CD14-positive monocyte (primary cell): ENCODE measurements at regions not wholly inside any gene's neighbourhood (a gene's known extent, or its start where the extent isn't known, plus 50 kb on each side); places are given as distances from the start of the nearest gene placed in this dataset.
"Not testable (repeated sequence)": the region's sequence is repeated elsewhere in the genome, so short reads cannot be mapped to it uniquely, and the experiment has no call there.

ENCODE experiments used
- DNase-seq, 3 donors: peaks; one replicate each; pipeline ENCODE4 v3.0.0-alpha.2; 2011 to 2022
- H2AFZ ChIP-seq: 2 replicates; pipeline ENCODE4 v1.6.0; 2012; ENCODE audit warnings: mild to moderate bottlenecking, low read depth, low read length, inconsistent platforms; ENCODE audit not compliant: insufficient read depth, poor library complexity, severe bottlenecking
- H3K27ac ChIP-seq, 2 donors: 1 replicate in 1 of 2; 2 replicates in 1 of 2; pipeline ENCODE4 v1.5.1; 2012 to 2013; ENCODE audit warnings: low read length in 2 of 2, control low read depth in 1 of 2, inconsistent platforms in 1 of 2, low read depth in 1 of 2, mild to moderate bottlenecking in 1 of 2
- H3K27me3 ChIP-seq, 2 donors: one replicate each; pipeline versions ENCODE4 v1.6.0 to v1.6.1; 2011 to 2013; ENCODE audit warnings: low read length in 2 of 2; ENCODE audit not compliant: control insufficient read depth in 2 of 2, insufficient read depth in 2 of 2
- H3K36me3 ChIP-seq, 2 donors: replicated peaks in 1 of 2; 1 replicate in 1 of 2; 2 replicates in 1 of 2; pipeline versions ENCODE4 v1.5.1 to v1.6.1; 2012 to 2013; ENCODE audit warnings: low read length in 2 of 2, control low read depth in 1 of 2, inconsistent platforms in 1 of 2, mild to moderate bottlenecking in 1 of 2; ENCODE audit not compliant: insufficient read depth in 2 of 2, control insufficient read depth in 1 of 2
- H3K4me1 ChIP-seq, 2 donors: 1 replicate in 1 of 2; 2 replicates in 1 of 2; pipeline versions ENCODE4 v1.5.1 to v1.6.1; 2012 to 2013; ENCODE audit warnings: low read length in 2 of 2, control low read depth in 1 of 2, inconsistent platforms in 1 of 2, mild to moderate bottlenecking in 1 of 2, moderate library complexity in 1 of 2; ENCODE audit not compliant: insufficient read depth in 2 of 2, control insufficient read depth in 1 of 2
- H3K4me2 ChIP-seq: replicated peaks from 2 replicates; pipeline ENCODE3; 2012; ENCODE audit warnings: low read length, moderate library complexity, mild to moderate bottlenecking; ENCODE audit not compliant: poor library complexity, severe bottlenecking; ENCODE audit errors: extremely low read depth
- H3K4me3 ChIP-seq, 3 experiments: fragments of 200-600 bp in 1 of 3; sonication (generic) in 1 of 3; replicated peaks in 1 of 3; 1 replicate in 2 of 3; 2 replicates in 1 of 3; pipeline ENCODE4 v1.5.1; 2011 to 2013; ENCODE audit warnings: low read length in 3 of 3, mild to moderate bottlenecking in 3 of 3, control low read depth in 2 of 3, low read depth in 2 of 3, inconsistent platforms in 1 of 3, moderate library complexity in 1 of 3
- H3K79me2 ChIP-seq: 2 replicates; pipeline ENCODE4 v1.6.0; 2012; ENCODE audit warnings: mild to moderate bottlenecking, control low read depth, inconsistent platforms, low read length, moderate library complexity; ENCODE audit not compliant: insufficient read depth
- H3K9ac ChIP-seq: 2 replicates; pipeline ENCODE4 v1.6.0; 2017; ENCODE audit warnings: low read length, mild to moderate bottlenecking; ENCODE audit not compliant: insufficient read depth, poor library complexity, severe bottlenecking
- H3K9me3 ChIP-seq, 2 donors: replicated peaks in 1 of 2; 1 replicate in 1 of 2; 2 replicates in 1 of 2; pipeline versions ENCODE4 v1.5.1 to v1.6.1; 2012 to 2013; ENCODE audit warnings: low read length in 2 of 2, control low read depth in 1 of 2; ENCODE audit not compliant: control insufficient read depth in 1 of 2, insufficient read depth in 1 of 2
- H4K20me1 ChIP-seq: 2 replicates; pipeline ENCODE4 v1.6.0; 2012; ENCODE audit warnings: mild to moderate bottlenecking, low read length, control low read depth, moderate library complexity; ENCODE audit not compliant: insufficient read depth
- H3K27ac Mint-ChIP-seq, 7 donors: one replicate each; pipeline ENCODE4 v1.8.0; 2020; ENCODE audit warnings: mild to moderate bottlenecking in 7 of 7, mixed read lengths in 7 of 7, moderate library complexity in 6 of 7, inconsistent platforms in 2 of 7
- H3K27me3 Mint-ChIP-seq, 3 donors: one replicate each; pipeline ENCODE4 v1.8.0; 2021 to 2022; ENCODE audit warnings: low read depth in 3 of 3, mild to moderate bottlenecking in 3 of 3, mixed read lengths in 3 of 3, moderate library complexity in 3 of 3, inconsistent platforms in 1 of 3
- H3K36me3 Mint-ChIP-seq, 2 donors: one replicate each; pipeline ENCODE4 v1.8.0; 2020; ENCODE audit warnings: mixed read lengths in 2 of 2, inconsistent platforms in 1 of 2, mild to moderate bottlenecking in 1 of 2
- H3K4me1 Mint-ChIP-seq: one replicate; pipeline ENCODE4 v1.8.0; 2020; ENCODE audit warnings: mild to moderate bottlenecking, mixed read lengths
- H3K4me3 Mint-ChIP-seq, 2 donors: one replicate each; pipeline ENCODE4 v1.8.0; 2020; ENCODE audit warnings: mild to moderate bottlenecking in 2 of 2, mixed read lengths in 2 of 2, moderate library complexity in 1 of 2
- H3K9me3 Mint-ChIP-seq, 7 donors: one replicate each; pipeline ENCODE4 v1.8.0; 2020 to 2022; ENCODE audit warnings: mixed read lengths in 7 of 7, mild to moderate bottlenecking in 6 of 7, moderate library complexity in 6 of 7, inconsistent platforms in 2 of 7
- whole genome bisulfite sequencing: methylation state at CpG from one replicate; pipeline ENCODE4 v1.1.5; 2013; ENCODE audit warnings: missing lambda C conversion rate; ENCODE audit not compliant: insufficient coverage; 5-methylcytosine and 5-hydroxymethylcytosine counted together
- intact Hi-C, 2 donors: fragments of 100-400 bp; cut with micrococcal nuclease; formaldehyde crosslinking; loops; one replicate each; pipeline versions ENCODE4 v1.15.0 to v1.15.1; 2023

- peaks cover 0 to 21% of the 10 kb centered on the region in 2 donors for H3K9me3 ChIP-seq
- H3K27ac Mint-ChIP-seq, H3K4me1 Mint-ChIP-seq, H3K27me3 Mint-ChIP-seq, H3K36me3 ChIP-seq, H3K27me3 ChIP-seq, H3K36me3 Mint-ChIP-seq, H2AFZ ChIP-seq, H3K27ac ChIP-seq, H3K9ac ChIP-seq, H3K79me2 ChIP-seq, intact Hi-C loops, H3K4me3 Mint-ChIP-seq, DNase-seq, H4K20me1 ChIP-seq, H3K4me3 ChIP-seq, H3K4me1 ChIP-seq, H3K4me2 ChIP-seq: not testable (repeated sequence)
- H3K9me3 Mint-ChIP-seq = peaks cover 15 to 37% (median 24%) of the 10 kb centered on the region in 7 donors
- WGBS = 100% methylated on average over 2 of the region's 23 CpGs
Observed at GRCh38 chr20:40910436-40910835, 118.2 kb upstream of the TOP1 start.

GRCh38 chr20:40911152-40911551, 117.5 kb upstream of the TOP1 start:
- not testable (repeated sequence) for H3K36me3 Mint-ChIP-seq
- H3K9me3 Mint-ChIP-seq = peaks cover 10 to 31% (median 19%) of the 10 kb centered on the region in 7 donors

More at GRCh38 chr20:40911152-40911551, 117.5 kb upstream of the TOP1 start:
- H3K27me3 ChIP-seq, H3K79me2 ChIP-seq, intact Hi-C loops, H3K4me1 Mint-ChIP-seq, H3K4me1 ChIP-seq, H3K4me2 ChIP-seq, H3K27me3 Mint-ChIP-seq, H3K4me3 Mint-ChIP-seq, DNase-seq, H4K20me1 ChIP-seq, H3K9ac ChIP-seq, H2AFZ ChIP-seq, H3K4me3 ChIP-seq, H3K36me3 ChIP-seq, H3K27ac ChIP-seq, H3K27ac Mint-ChIP-seq: not testable (repeated sequence)
- 98% methylated on average over 21 of the region's 27 CpGs for WGBS
- H3K9me3 ChIP-seq = peaks cover 0 to 15% of the 10 kb centered on the region in 2 donors
